DMS114 treated with DMSO at 0.1 percent for 48 hours (cell line): ENCODE measurements at regions not wholly inside any gene's neighbourhood (a gene's known extent, or its start where the extent isn't known, plus 50 kb on each side); places are given as distances from the start of the nearest gene placed in this dataset.

Experiments
- DNase-seq: peaks from one replicate; lab custom pipeline; 2025; ENCODE audit not compliant: unreplicated experiment; lab: John Stamatoyannopoulos, UW

GRCh38 chr10:61192042-61192441 lies 248.1 kb upstream of the RHOBTB1 start:
- no peak for DNase-seq

- DNase-seq: no peak
Observed at GRCh38 chr10:61189912-61190311, 245.9 kb upstream of the RHOBTB1 start.

- no peak for DNase-seq
Observed at GRCh38 chr10:61188691-61189090, 244.7 kb upstream of the RHOBTB1 start.

- no peak for DNase-seq
Observed at GRCh38 chr10:61188101-61188500, 244.1 kb upstream of the RHOBTB1 start.

GRCh38 chr10:61187601-61188000 lies 243.6 kb upstream of the RHOBTB1 start:
- no peak for DNase-seq

GRCh38 chr10:61186408-61186807 lies 242.4 kb upstream of the RHOBTB1 start:
- no peak for DNase-seq

GRCh38 chr10:61184429-61184828 lies 240.4 kb upstream of the RHOBTB1 start:
- DNase-seq: no peak

GRCh38 chr10:61183967-61184366 lies 240.0 kb upstream of the RHOBTB1 start:
- no peak for DNase-seq

- no peak for DNase-seq
Observed at GRCh38 chr10:61181832-61182231, 237.8 kb upstream of the RHOBTB1 start.

- no peak for DNase-seq
Observed at GRCh38 chr10:61179771-61180170, 235.8 kb upstream of the RHOBTB1 start.

- no peak for DNase-seq
Observed at GRCh38 chr10:61176424-61176823, 232.4 kb upstream of the RHOBTB1 start.

GRCh38 chr10:61175316-61175715 lies 231.3 kb upstream of the RHOBTB1 start:
- no peak for DNase-seq

- no peak for DNase-seq
Observed at GRCh38 chr10:61173450-61173849, 229.5 kb upstream of the RHOBTB1 start.

GRCh38 chr10:61172182-61172926 lies 228.4 kb upstream of the RHOBTB1 start:
- DNase-seq: no peak

- DNase-seq: no peak
Observed at GRCh38 chr10:61170594-61170993, 226.6 kb upstream of the RHOBTB1 start.

GRCh38 chr10:61169294-61169693 lies 225.3 kb upstream of the RHOBTB1 start:
- no peak for DNase-seq

GRCh38 chr10:61166489-61166888 lies 222.5 kb upstream of the RHOBTB1 start:
- DNase-seq: no peak

- no peak for DNase-seq
Observed at GRCh38 chr10:61166065-61166464, 222.1 kb upstream of the RHOBTB1 start.

- DNase-seq: no peak
Observed at GRCh38 chr10:61164458-61165160, 220.6 kb upstream of the RHOBTB1 start.

GRCh38 chr10:61163403-61163802 lies 219.4 kb upstream of the RHOBTB1 start:
- no peak for DNase-seq

- DNase-seq: no peak
Observed at GRCh38 chr10:61160253-61160652, 216.3 kb upstream of the RHOBTB1 start.

GRCh38 chr10:61159253-61159652 lies 215.3 kb upstream of the RHOBTB1 start:
- no peak for DNase-seq

GRCh38 chr10:61157182-61157581 lies 213.2 kb upstream of the RHOBTB1 start:
- no peak for DNase-seq
